GM10266 (cell line): ENCODE measurements at regions not wholly inside any gene's neighbourhood (a gene's known extent, or its start where the extent isn't known, plus 50 kb on each side); places are given as distances from the start of the nearest gene placed in this dataset.

Source experiments
- DNase-seq: peaks from one replicate; pipeline ENCODE4 v3.0.0; 2012; ENCODE audit errors: extremely low spot score
- CTCF ChIP-seq: IDR thresholded peaks from 2 replicates; pipeline ENCODE4 v1.5.1; 2012; ENCODE audit warnings: mild to moderate bottlenecking, low read depth; ENCODE audit not compliant: control insufficient read depth, insufficient read depth; ENCODE audit errors: missing control alignments

- no peak for DNase-seq
- TF ChIP-seq CTCF, result no peak
These were observed 652.1 kb downstream of the HACE1 start for GRCh38 chr6:104207635-104208034.

- no peak for DNase-seq
- no peak for TF ChIP-seq CTCF
These were observed 658.2 kb downstream of the HACE1 start for GRCh38 chr6:104201557-104201956.

- DNase-seq, result no peak
These were observed 672.1 kb downstream of the HACE1 start for GRCh38 chr6:104187616-104188015.

GRCh38 chr6:104186831-104187230 lies 672.9 kb downstream of the HACE1 start:
- DNase-seq, result no peak
- no peak for TF ChIP-seq CTCF

More at GRCh38 chr6:104187616-104188015, 672.1 kb downstream of the HACE1 start:
- no peak for TF ChIP-seq CTCF

- TF ChIP-seq CTCF, result no peak
- DNase-seq, result no peak
These were observed 675.8 kb downstream of the HACE1 start for GRCh38 chr6:104183816-104184435.

- TF ChIP-seq CTCF, result no peak
- no peak for DNase-seq
These were observed 676.9 kb downstream of the HACE1 start for GRCh38 chr6:104182811-104183210.

- no peak for TF ChIP-seq CTCF
These were observed 686.1 kb downstream of the HACE1 start for GRCh38 chr6:104173668-104174067.

More at GRCh38 chr6:104173668-104174067, 686.1 kb downstream of the HACE1 start:
- no peak for DNase-seq
